Fibroblast of lung (primary cell): ENCODE measurements at regions not wholly inside any gene's neighbourhood (a gene's known extent, or its start where the extent isn't known, plus 50 kb on each side); places are given as distances from the start of the nearest gene placed in this dataset.

Experiments
- CTCF ChIP-seq, 2 donors: IDR thresholded peaks in 1 of 2; conservative IDR thresholded peaks in 1 of 2; 1 replicate in 1 of 2; 2 replicates in 1 of 2; pipeline ENCODE4 v1.5.1; 2011 to 2012; ENCODE audit warnings: low read length in 2 of 2, control low read depth in 1 of 2, inconsistent platforms in 1 of 2, low read depth in 1 of 2, mild to moderate bottlenecking in 1 of 2
- EZH2 ChIP-seq: IDR thresholded peaks from 2 replicates; pipeline ENCODE4 v1.5.1; 2012; ENCODE audit warnings: low read length, control low read depth, mild to moderate bottlenecking; ENCODE audit errors: missing control alignments

- TF ChIP-seq EZH2 (no peak), CTCF (conservative IDR thresholded peaks at IDR 0.05 in 1 of 2, IDR thresholded peaks at IDR 0.05 in 1 of 2; ENCODE audit: low read depth in 1 of 2, low read length in 2 of 2) (no peak)
These were observed 332.3 kb downstream of the CDH7 start for GRCh38 chr18:66083078-66083477.
